HG02852 (cell line): ENCODE measurements at regions not wholly inside any gene's neighbourhood (a gene's known extent, or its start where the extent isn't known, plus 50 kb on each side); places are given as distances from the start of the nearest gene placed in this dataset.

Source experiments
- ATAC-seq: cut with Tn5 transposase; IDR thresholded peaks from one replicate; pipeline ENCODE4 v1.9.1; 2021; ENCODE audit warnings: mild to moderate bottlenecking, moderate library complexity; ENCODE audit not compliant: unreplicated experiment

DNA sequence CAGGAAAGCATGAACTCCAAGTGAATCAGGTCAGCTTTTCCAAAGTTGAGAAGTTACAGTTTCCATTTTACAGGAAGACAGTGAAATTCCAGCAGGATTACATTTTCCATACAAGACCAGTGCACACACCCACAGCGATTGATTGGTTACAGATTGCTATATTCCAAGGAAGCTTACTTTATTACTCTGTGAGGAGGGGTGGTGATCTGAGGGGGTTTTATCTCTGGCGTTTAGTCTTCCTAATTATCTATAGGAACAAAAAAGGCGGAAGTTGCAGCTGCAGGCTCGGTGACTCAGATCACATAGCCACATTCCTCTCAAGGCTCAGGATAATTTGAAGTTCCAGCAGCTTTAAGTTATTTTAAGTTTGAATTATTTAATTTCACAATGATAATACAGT lies 450.4 kb upstream of the NMUR2 start:
- ATAC-seq = no peak

DNA sequence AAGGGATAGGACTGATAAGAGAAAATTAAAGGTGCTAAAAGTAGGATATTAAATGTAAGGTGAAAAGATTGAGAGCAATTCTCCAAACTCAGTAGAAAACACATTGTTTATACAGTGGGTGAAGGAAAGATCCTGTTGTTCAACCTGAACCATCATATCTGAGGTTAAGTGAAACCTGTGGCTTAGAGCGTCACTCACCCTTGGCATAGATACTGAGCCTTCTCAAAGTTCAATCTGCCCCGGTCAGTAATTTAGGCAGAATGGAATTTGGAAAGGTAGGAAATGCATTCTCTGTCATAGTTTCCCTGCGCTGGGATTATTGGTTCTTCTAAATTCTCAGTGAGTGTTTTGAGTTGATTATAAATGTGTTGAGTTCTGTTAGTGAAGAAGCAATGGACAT lies 456.2 kb upstream of the NMUR2 start:
- ATAC-seq = no peak

DNA sequence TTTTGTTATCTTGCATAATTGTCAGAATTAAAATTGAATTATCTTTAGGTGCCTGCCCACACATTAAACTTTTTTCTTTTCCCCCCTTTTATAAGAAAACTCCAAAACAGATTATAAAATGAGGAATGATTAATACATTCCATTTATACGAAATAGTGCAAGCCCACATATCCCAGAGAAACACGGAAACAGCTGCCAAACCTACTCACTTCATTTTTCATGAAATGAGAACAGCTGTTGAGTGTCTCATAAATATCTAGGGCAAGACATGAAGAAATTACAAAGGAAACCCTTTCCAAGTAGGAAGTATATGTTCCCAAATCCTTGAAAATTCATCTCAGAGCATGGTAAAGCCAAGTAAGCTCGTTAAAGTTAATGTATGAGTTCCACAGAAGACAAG lies 459.4 kb upstream of the NMUR2 start:
- no peak for ATAC-seq

DNA sequence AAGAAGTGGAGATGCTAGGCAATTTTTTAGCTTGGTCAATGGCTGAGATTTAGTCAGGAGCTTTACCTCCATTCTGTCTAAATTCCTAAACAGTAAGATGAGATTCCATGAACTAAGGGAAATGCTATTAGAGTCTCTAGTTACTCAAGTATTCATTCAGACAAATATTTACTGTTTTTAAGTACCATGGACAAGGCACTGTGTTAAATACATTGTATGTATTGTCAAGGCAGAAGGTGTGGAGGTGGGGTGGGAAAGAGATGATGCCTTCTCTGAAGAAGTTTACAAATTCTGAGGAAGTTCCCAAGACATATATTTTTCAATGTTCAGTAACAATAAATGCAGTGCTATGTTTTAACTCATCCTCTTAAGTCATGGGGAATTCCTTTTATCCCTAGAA lies 459.9 kb upstream of the NMUR2 start:
- ATAC-seq = no peak

DNA sequence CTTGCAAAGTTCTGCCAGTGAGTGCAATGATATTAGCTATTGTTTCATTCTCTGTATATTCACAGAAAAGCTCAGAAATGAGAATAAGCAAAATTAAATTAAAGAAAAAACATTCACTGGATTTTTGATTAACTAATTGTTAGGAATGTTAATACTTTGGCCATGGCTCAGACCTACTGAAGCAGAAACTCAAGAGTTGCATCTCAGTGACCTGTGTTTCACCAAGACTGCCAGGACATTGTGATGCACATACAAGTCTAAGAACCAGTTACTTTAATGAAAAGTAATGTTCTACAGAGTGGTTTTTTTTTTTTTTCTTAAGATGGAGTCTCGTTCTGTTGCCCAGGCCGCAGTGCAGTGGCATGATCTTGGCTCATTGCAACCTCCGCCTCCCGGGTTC lies 464.9 kb upstream of the NMUR2 start:
- no peak for ATAC-seq

DNA sequence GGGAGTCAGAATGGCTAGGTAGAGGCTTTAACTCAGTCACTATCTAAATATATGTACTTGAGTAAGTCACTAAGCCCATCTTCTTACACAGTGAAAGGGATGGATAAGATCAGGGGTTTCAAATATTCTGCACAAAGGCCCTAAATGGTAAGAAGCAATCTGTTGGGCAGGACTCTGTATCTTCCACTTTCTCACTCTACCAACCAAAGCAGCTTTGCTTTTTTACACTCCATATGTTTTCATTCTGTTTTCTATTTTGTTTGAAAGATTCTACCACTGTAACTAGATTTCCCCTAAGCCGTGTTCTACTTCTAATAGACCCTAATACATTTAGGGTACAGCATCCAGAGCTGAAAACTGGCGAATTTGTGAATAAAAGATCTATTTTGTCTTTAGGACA lies 477.5 kb upstream of the NMUR2 start:
- no peak for ATAC-seq

DNA sequence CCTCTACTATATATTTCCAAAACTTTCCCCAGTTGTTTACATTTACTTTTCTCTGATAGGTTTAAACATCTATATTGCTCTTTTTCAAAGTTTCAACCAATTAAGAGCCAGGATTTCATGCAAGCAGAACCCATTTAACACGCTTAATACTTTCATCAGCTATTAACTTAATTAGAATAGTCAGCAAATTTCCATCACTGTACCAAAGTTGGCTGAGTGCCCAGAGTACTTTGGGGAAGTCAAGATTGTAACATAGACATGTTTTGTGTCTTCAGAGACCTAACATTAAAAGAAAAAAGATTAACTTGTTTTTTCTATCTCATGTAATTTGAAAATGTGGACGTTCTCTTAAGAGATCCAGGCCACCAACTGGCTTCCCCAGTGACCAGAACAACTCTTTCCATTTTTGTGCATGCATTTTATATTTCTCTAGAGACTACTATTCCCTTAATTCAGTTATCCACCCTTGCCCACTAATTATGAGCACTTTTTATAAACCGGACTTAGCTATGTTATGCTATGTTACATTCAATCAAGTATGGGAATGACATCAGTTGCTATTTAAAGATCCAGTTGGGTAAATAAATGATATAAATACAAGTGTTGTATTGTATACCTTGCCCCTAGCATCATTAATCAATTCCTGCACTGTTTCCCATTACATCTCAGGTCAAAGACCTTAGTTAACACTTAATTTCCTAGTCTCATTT lies 478.1 kb upstream of the NMUR2 start:
- ATAC-seq = no peak

DNA sequence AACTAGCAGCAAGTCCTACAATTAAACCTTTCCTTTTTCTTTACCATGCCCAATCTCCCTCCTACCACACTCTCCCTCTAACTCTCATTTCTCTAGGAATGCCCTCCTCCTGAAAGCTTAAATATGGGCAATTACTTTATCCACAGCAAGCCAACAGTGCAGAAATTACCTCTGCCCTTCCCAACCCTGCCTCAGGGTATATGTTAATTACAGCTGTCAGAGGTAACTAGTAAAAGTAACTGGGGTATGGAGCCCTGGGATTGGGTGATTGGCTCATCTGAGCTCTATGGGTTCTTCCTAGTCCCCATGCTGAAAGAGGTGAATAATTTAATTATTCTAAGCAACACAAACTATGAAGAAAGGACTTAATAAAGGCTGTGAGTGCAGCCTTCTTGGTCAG lies 478.9 kb upstream of the NMUR2 start:
- no peak for ATAC-seq

DNA sequence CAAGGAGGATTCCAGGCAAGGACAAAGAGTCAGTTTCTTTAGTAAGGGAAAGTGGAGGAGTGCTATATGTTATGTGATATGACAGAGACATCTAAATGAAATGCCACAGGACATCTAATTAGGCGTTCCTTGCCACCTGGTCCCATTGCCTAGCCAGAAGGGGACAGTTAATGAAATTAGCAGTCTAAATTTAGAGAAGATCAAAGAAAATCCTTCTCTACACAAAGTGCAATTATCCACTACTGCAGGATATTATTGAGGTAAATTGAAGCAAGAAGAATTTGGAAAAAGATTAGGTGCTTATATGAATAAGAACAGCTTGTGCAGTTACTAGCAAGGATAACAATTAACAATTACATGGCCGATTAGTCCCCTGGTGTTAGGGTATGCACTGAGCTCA lies 495.3 kb upstream of the NMUR2 start:
- no peak for ATAC-seq

DNA sequence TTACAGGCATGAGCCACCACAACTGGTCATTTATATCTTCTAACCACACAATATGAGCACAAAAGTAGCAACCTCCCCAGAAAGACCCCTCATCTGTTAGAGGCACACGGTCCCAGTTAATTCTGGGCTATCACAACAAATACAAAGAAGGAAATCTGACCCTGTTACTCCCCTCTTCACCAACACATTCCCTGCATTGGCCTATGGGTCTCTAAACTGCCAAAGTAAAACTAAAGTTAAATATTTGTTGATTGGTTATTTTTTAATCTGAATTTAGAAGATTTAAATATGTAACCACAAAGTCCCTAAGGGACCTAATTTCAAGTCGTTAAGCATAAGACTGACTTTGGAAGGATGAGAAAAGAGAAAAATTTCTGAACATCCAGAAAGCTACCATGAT lies 496.7 kb upstream of the NMUR2 start:
- ATAC-seq = no peak

DNA sequence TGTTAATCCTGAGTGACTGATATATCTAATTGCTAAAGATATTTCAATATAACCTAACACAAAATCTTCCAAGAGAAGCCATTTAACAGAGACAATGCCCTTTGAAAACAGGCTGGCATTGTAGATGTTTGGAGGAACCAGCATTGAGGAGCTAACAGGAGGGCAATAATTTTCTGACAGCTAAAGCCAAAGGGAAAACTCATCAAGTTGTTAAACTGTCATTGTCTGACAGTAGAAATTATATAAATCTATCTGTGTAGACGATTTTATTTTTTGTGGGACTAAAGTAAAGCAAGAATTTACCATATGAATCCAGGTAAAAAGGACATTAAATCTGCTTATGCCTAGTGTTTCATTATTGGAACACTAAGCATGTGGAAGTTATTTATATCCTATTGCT lies 500.2 kb upstream of the NMUR2 start:
- no peak for ATAC-seq

DNA sequence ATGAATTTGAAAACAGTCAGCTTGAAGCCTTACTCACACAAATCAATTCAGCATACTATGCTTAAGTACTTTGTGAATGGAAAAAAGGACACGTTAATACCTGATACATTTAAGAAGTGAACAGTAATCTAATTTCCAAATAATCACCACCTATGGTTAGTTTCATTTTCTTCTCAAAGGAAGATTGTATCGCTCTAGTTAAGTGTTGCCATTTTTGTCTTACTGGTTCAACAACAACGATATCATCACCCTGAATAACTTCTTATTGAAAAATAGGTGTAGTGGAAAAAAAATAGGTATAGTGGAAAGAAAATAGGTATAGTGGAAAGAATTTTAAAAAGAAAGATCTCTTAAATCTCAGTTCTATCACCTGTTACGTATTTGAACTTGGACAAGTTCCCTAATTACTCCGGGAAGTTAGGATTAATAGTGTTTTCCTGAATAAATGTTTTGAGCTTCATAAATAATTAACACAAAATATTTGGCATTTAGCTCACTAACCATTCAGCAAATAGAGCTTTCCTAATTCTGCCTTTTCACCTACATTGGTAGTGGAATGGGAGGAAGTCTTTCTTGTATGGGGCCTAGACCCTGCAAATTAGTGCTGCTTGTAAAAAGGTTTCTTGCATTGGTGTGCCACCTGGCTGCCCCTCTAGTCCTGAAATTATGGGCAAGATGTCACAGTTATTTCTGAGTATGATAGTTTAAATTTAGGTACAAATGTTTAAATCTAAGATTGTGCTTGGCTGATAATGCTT lies 502.6 kb upstream of the NMUR2 start:
- ATAC-seq = no peak

DNA sequence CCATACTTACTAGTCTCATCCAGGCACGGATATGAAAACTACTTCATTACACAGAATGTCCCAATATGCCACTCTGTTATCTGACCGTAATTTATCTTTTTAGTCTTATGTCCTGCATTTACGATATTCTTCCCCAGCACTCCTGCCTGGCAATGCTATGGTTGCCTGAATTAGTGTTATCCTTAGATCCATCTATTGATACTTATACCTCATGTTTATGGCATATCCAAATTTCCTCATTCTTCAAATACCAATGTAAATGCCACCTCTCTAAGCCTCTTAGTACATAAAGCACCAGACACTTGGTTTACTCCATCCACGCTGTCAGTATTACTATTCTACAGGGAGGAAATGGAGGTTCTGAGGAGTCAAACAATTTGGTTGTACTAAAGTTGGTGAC lies 507.8 kb upstream of the NMUR2 start:
- ATAC-seq = no peak

DNA sequence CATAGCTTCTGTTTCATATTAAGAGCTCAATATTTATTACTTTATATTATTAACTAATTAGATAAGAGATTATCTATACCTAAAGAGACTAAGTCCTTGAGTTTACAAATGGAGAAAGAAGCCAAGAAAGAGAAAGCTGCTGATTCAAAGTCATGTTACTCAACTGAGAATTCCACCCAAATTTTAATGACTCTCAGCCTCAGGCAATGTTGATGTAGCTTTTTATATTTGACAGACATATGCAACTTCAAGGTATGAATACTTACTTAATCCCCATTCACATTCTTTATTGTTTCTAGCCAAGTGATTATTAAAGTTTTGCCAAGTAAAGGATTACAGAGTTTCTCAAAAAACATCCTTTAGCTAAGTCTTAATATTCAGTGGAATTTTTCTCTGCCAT lies 527.5 kb upstream of the NMUR2 start:
- no peak for ATAC-seq

DNA sequence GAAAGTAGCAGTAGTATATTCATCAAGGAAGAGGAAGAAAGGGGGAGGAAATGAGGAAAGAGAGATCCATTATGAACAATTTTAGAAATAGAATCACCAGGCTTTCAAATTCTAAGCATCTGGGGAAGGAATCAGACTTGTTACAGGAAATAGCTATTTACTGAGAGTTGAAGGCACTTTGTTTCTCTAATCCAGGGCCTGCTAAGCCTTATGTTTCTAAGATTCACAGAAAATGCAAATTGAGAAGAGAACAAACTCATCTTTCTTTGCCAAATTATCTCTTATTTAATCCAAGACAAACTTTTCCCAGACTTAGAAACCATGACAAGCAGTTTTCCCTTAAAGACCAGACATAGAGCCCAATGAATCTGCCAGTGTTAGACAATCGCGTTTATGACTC lies 528.0 kb upstream of the NMUR2 start:
- no peak for ATAC-seq

DNA sequence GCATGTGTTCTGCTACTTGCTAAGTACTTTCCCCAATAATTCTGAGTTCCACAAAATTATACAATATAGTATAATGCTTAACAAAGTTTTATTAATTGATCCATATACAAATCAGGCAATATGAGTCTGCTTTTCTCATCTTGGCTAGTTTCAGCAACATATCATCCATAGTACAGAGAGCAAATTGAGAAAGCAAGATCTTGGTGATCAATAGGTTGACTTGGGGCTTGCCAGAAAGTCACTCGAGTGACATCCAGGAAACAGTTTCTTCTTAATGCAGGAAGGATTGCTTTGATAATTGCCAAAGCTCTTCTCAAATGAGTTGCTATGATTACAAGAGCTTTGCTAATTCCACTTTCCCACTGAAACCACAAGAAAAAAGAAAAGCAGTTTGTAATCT lies 533.6 kb upstream of the NMUR2 start:
- no peak for ATAC-seq

DNA sequence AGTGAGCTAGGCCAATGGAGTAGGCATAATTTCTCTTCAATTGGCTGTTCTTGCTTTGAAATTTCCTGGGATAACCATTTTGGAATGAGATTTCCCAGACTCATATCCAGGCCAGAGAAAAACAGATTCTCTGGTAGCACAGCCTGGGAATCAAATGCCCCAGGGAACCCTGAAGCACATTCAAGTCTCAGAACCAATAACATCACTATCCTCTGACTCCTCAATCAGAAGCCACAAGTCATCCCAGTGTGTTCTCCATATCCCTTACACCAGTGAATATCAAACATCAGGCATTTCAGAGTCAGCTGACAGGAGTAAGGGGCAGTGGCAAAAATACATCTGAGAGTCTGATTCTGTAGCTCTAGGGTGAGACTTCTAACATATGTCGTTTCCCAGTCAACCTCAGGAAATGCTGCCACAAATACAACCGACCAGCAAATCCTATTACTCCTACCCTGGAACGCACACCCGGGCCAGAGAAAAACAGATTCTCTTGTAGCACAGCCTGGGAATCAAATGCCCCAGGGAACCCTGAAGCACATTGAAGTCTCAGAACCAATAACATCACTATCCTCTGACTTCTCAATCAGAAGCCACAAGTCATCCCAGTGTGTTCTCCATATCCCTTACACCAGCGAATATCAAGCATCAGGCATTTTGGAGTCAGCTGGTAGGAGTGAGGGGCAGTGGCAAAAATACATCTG lies 537.7 kb upstream of the NMUR2 start:
- no peak for ATAC-seq

DNA sequence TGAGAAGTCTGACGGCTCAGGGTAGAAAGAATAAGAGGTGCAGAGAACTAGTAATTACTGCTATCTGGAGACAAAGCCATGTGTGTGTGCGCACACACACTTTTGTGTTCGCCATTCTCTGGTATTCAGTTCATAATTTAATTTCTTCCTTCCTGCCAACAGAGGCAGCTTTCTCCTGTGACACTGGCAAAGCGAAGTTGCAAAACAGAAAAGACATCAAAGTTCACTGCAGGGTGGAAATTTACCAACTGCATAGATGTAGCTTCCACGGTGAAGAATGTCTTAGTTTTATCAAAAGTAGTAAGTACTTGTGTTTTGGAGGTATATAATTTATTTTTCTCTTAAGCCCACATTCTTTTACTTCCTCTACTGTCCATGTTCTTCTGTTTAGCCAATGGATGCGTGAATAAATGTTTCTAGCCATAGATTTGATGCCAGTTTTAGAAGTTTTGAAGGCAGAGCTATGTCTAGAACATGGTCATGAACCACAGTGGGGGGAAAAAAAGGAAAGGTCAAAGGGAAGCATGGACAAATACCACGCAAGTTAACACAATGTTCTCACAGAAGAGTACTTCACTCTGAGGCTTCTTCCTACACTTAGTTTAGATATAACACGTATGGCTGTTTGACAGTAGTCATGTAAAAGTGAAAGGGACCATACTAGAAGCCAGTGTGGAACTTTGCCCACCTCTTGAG lies 536.5 kb upstream of the GRIA1 start:
- no peak for ATAC-seq

DNA sequence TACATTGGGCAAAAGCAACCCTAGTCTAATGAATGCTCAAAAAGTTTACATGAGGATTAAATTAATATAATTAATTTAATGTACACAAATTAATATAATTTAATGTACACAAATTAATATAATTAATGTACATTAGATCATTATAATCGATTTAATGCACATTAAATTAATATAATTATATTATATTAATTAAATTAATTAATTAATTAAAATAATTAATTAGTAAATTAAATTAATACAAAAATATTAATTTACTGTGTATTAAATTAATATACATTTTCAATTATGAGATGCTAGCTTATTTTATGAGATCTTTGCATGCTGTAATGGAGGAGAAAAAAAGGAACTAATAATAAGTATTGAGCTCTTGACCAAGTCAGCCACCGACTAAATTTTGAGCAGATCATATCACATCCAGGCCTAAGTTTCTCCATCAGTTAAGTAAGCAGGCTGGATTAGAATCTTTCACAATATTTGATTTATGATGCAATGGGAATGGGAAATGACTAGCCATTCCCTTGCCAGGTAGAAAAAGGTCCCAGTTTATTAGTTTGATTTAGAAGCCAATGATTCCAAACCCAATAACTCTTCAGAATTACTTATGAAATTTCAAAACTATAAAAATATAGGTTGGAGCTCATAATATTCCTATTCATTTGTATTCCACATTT lies 533.4 kb upstream of the GRIA1 start:
- no peak for ATAC-seq

DNA sequence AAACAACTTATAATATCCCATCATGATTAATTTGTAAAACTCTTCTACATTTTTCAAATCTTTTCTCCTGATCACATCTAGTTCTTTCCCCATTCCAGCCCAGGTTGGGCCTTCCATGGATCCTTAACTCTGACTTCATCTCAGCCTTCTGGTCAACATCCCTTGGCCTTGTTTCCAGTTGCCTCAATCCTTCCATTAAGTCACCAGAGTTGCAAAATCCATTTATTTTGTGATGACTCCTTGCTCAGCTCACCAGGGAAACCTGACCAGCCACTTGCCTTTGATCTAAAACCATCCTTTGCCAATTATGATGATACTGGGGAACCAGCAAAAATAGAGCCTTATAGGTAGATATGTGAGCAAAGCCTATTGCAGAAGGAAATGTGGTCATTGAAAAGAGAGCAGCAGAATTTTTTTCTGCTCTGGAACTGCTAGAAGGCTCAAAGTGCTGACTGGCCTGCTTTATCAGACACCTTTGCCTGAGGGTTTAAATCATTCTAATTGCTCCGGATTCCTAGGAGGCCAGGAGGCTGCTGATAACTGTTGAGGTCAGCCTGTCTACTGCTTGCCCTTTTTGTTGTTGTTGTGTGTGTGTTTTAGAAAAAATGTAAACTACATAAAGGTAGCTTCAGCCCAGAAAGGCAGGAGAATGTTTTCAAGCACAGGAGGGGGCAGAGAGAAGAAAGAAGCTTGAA lies 512.2 kb upstream of the GRIA1 start:
- no peak for ATAC-seq
